A673 (cell line): ENCODE measurements at regions not wholly inside any gene's neighbourhood (a gene's known extent, or its start where the extent isn't known, plus 50 kb on each side); places are given as distances from the start of the nearest gene placed in this dataset.

ENCODE experiments used
- BruUV-seq: library from RNA; stranded (reverse); fragments of 400-500 nt; replicated peaks from 2 replicates; lab custom pipeline; 2021; lab: Mats Ljungman, UMichigan
- CTCF ChIA-PET: fragments of 300-600 bp; sonication (Branson Sonifier 250); formaldehyde crosslinking; loops from one replicate; lab custom pipeline; 2022; ENCODE audit warnings: antibody characterized with exemption; lab: Charles Lee
- POLR2A ChIA-PET: fragments of 300-600 bp; sonication (Branson Sonifier 250); formaldehyde crosslinking; loops from one replicate; lab custom pipeline; 2022; ENCODE audit warnings: antibody characterized with exemption; ENCODE audit not compliant: low non-redundant PET; lab: Charles Lee
- DNase-seq: peaks from one replicate; pipeline ENCODE4 v3.0.0-alpha.2; 2015; ENCODE audit warnings: low spot score
- H3K27ac ChIP-seq: fragments of 200-600 bp; sonication (generic); 2 replicates; pipeline ENCODE4 v1.5.1; 2016; ENCODE audit warnings: mixed run types, low read depth, mild to moderate bottlenecking, mixed read lengths, antibody characterized with exemption, low read length; ENCODE audit not compliant: poor library complexity, severe bottlenecking
- H3K27me3 ChIP-seq: fragments of 200-600 bp; sonication (generic); replicated peaks from 2 replicates; pipeline ENCODE4 v1.6.1; 2017; ENCODE audit warnings: mixed run types, low read depth, mild to moderate bottlenecking, mixed read lengths, antibody characterized with exemption, low read length; ENCODE audit not compliant: insufficient read depth, poor library complexity
- H3K36me3 ChIP-seq: fragments of 200-600 bp; sonication (generic); 2 replicates; pipeline ENCODE4 v1.6.1; 2016; ENCODE audit warnings: mixed run types, mild to moderate bottlenecking, mixed read lengths, antibody characterized with exemption, low read length; ENCODE audit not compliant: insufficient read depth, poor library complexity, severe bottlenecking
- H3K4me1 ChIP-seq: fragments of 200-600 bp; sonication (generic); 2 replicates; pipeline ENCODE4 v1.6.1; 2017; ENCODE audit warnings: mixed run types, mild to moderate bottlenecking, mixed read lengths, antibody characterized with exemption, low read length; ENCODE audit not compliant: insufficient read depth, poor library complexity, severe bottlenecking
- H3K4me3 ChIP-seq: fragments of 200-600 bp; sonication (generic); 2 replicates; pipeline ENCODE4 v1.5.1; 2016; ENCODE audit warnings: low read depth, mixed run types, mild to moderate bottlenecking, mixed read lengths, low read length; ENCODE audit not compliant: poor library complexity, severe bottlenecking
- H3K9me3 ChIP-seq: fragments of 200-600 bp; sonication (generic); 2 replicates; pipeline ENCODE4 v1.6.1; 2016; ENCODE audit warnings: mixed run types, low read depth, mild to moderate bottlenecking, mixed read lengths, antibody characterized with exemption, low read length; ENCODE audit not compliant: poor library complexity, severe bottlenecking
- CTCF ChIP-seq: fragments of 300-800, 200-600 bp; sonication (generic); conservative IDR thresholded peaks from 2 replicates; pipeline ENCODE4 v1.5.1; 2017; ENCODE audit warnings: low read depth, mild to moderate bottlenecking, antibody characterized with exemption, low read length, moderate library complexity, mixed read lengths
- EZH2 ChIP-seq: fragments of 200-600 bp; sonication (generic); IDR thresholded peaks from 2 replicates; pipeline ENCODE4 v1.6.1; 2017; ENCODE audit warnings: borderline replicate concordance, low read depth, mild to moderate bottlenecking, mixed read lengths, antibody characterized with exemption, low read length; ENCODE audit not compliant: poor library complexity, severe bottlenecking
- intact Hi-C: fragments of 100-400 bp; cut with micrococcal nuclease; formaldehyde crosslinking; loops from one replicate; pipeline ENCODE4 v1.10.0; 2022; ENCODE audit not compliant: unreplicated experiment

- Histone ChIP-seq H3K27me3 (peaks cover 10% of the 10 kb centered on the region), H3K36me3 (no peaks in the 10 kb centered on the region), H3K9me3 (no peaks in the 10 kb centered on the region), H3K4me3 (no peak overlapping the region), H3K4me1 (no peaks in the 10 kb centered on the region), H3K27ac (no peak overlapping the region)
- ChIA-PET POLR2A (no interaction called here), CTCF (no interaction called here)
- intact Hi-C loops: no loop called here
- TF ChIP-seq EZH2 (no peak), CTCF (no peak)
- no TSS peak for BruUV-seq
- no peak for DNase-seq
Observed at GRCh38 chr2:2600366-2600765, 269.3 kb upstream of the MYT1L start.

GRCh38 chr2:2599441-2599840 is 268.4 kb upstream of the MYT1L start:
- Histone ChIP-seq H3K4me3 (no peak overlapping the region), H3K4me1 (no peaks in the 10 kb centered on the region), H3K36me3 (no peaks in the 10 kb centered on the region), H3K9me3 (no peaks in the 10 kb centered on the region), H3K27ac (no peak overlapping the region), H3K27me3 (peaks cover 7% of the 10 kb centered on the region)
- no peak for TF ChIP-seq EZH2
- no peak for TF ChIP-seq CTCF
- intact Hi-C loops: no loop called here
- POLR2A ChIA-PET: no interaction called here
- no peak for DNase-seq
- CTCF ChIA-PET: no interaction called here
- BruUV-seq: no TSS peak

GRCh38 chr2:2597712-2598111 is 266.6 kb upstream of the MYT1L start:
- TF ChIP-seq EZH2 (no peak), CTCF (no peak)
- Histone ChIP-seq H3K27me3 (peaks cover 7% of the 10 kb centered on the region), H3K36me3 (no peaks in the 10 kb centered on the region), H3K4me3 (no peak overlapping the region), H3K27ac (no peak overlapping the region), H3K9me3 (no peaks in the 10 kb centered on the region), H3K4me1 (no peaks in the 10 kb centered on the region)
- no TSS peak for BruUV-seq
- intact Hi-C loops: no loop called here
- ChIA-PET CTCF (no interaction called here), POLR2A (no interaction called here)
- DNase-seq: no peak
